Activated CD4-positive, CD25-positive, alpha-beta regulatory T cell (primary cell): ENCODE measurements at regions not wholly inside any gene's neighbourhood (a gene's known extent, or its start where the extent isn't known, plus 50 kb on each side); places are given as distances from the start of the nearest gene placed in this dataset.
"Not testable (repeated sequence)": the region's sequence is repeated elsewhere in the genome, so short reads cannot be mapped to it uniquely, and the experiment has no call there.

Experiments used
- DNase-seq, 4 experiments: peaks; one replicate each; lab custom pipeline; 2025; lab: John Stamatoyannopoulos, UW

DNA sequence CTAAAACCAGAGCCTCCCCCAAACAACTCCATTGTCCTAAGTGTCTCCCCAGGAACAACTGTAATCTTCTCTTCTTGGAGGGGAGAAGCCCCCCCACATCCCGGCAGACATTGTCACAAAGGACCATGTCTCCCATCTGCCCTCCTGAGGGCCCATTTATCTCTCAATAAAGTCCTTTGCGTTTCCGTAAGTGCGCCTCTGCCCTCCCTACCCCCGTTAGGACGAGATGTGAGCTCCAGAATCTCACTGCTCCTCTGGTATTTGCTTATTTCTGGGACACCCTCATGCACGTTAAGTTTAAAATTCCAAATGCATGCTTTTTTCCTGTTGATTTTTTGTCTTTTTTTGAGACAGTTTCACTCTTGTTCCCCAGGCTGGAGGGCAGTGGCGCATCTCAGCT, 52.3 kb upstream of the SFSWAP start:
- DNase-seq, result not testable (repeated sequence)

DNA sequence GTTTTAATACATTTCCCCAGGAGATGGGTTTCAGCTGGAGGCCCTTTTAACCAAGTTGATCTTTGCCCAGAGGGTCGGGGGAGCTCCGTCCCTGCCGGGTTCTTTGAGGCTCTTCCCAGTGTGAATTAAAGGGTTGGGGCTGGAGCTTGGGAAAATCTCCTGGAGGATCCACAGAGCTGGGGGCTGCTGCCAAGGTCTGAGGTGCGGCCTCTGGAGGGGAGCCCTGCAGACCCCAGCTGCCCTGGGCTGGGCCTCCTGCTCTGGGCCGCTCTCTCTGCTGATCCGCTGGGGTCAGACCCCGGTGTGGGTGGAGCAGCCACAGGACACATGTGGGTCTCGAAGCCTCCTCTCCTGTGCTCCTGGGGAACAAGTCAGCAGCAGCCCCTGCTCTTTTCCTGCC, 51.4 kb upstream of the SFSWAP start:
- not testable (repeated sequence) for DNase-seq

DNA sequence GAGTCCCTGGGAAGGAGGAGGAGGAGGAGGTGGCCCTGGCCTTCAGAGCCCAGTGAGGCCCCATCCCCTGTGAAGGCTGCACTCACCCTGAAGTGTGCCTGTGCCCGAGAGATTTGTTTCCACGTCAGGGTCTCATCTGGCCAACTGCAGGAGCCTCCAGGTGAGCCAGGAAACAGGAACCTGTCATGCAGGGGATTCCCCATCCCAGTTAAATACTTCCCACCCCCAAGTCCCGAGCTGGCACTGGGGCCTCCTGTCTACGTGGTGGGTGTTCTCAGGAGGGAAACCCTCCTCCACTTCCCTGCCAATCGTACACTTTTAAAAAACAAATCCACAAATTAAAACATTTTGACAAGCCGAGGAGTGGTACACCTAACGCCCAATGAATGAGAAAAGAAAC, 50.9 kb upstream of the SFSWAP start:
- DNase-seq, result not testable (repeated sequence)

DNA sequence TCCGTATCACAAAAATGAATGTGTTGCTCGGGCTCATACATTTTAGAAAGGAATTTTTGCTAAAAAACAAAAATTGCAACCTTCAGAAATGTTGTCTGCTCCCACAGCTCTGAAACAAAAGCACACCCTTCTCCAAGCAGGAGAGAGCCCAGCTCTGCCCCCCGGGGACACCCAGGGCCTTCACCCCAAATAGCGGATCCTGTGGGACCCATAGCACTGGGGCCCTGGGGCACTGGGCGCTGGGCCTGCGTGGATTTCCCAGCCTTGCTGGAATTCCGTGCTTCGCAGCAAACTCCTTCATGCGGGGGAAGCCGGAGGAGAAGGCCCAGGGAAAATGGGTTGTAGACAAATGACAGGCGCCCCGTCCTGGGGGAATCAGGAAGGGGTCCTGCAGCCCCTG, 50.5 kb upstream of the SFSWAP start:
- DNase-seq, result not testable (repeated sequence)
